Glutamatergic neuron (in vitro differentiated cells): ENCODE measurements at regions not wholly inside any gene's neighbourhood (a gene's known extent, or its start where the extent isn't known, plus 50 kb on each side); places are given as distances from the start of the nearest gene placed in this dataset.

Experiments used
- DNase-seq: peaks from one replicate; pipeline ENCODE4 v3.0.0; 2022
- H3K27ac Mint-ChIP-seq: one replicate; pipeline ENCODE4 v1.8.0; 2020; ENCODE audit warnings: mild to moderate bottlenecking, mixed read lengths, inconsistent platforms; ENCODE audit not compliant: unreplicated experiment
- H3K27me3 Mint-ChIP-seq: one replicate; pipeline ENCODE4 v1.8.0; 2020; ENCODE audit warnings: mild to moderate bottlenecking, moderate library complexity, mixed read lengths, inconsistent platforms; ENCODE audit not compliant: unreplicated experiment
- H3K36me3 Mint-ChIP-seq: one replicate; pipeline ENCODE4 v1.8.0; 2020; ENCODE audit warnings: mild to moderate bottlenecking, mixed read lengths, inconsistent platforms; ENCODE audit not compliant: unreplicated experiment
- H3K4me1 Mint-ChIP-seq: one replicate; pipeline ENCODE4 v1.8.0; 2020; ENCODE audit warnings: mild to moderate bottlenecking, low read depth, mixed read lengths, inconsistent platforms; ENCODE audit not compliant: unreplicated experiment
- H3K4me3 Mint-ChIP-seq: one replicate; pipeline ENCODE4 v1.8.0; 2020; ENCODE audit warnings: mild to moderate bottlenecking, mixed read lengths, inconsistent platforms; ENCODE audit not compliant: unreplicated experiment
- H3K9me3 Mint-ChIP-seq: one replicate; pipeline ENCODE4 v1.8.0; 2020; ENCODE audit warnings: mild to moderate bottlenecking, moderate library complexity, mixed read lengths, inconsistent platforms; ENCODE audit not compliant: unreplicated experiment
- TF ChIP-seq, protein P1 (sequence below): fragments of 200-600 bp; sonication (generic); IDR thresholded peaks from one replicate; pipeline ENCODE4 v1.5.0; 2021; ENCODE audit not compliant: partially characterized antibody, unreplicated experiment

DNA sequence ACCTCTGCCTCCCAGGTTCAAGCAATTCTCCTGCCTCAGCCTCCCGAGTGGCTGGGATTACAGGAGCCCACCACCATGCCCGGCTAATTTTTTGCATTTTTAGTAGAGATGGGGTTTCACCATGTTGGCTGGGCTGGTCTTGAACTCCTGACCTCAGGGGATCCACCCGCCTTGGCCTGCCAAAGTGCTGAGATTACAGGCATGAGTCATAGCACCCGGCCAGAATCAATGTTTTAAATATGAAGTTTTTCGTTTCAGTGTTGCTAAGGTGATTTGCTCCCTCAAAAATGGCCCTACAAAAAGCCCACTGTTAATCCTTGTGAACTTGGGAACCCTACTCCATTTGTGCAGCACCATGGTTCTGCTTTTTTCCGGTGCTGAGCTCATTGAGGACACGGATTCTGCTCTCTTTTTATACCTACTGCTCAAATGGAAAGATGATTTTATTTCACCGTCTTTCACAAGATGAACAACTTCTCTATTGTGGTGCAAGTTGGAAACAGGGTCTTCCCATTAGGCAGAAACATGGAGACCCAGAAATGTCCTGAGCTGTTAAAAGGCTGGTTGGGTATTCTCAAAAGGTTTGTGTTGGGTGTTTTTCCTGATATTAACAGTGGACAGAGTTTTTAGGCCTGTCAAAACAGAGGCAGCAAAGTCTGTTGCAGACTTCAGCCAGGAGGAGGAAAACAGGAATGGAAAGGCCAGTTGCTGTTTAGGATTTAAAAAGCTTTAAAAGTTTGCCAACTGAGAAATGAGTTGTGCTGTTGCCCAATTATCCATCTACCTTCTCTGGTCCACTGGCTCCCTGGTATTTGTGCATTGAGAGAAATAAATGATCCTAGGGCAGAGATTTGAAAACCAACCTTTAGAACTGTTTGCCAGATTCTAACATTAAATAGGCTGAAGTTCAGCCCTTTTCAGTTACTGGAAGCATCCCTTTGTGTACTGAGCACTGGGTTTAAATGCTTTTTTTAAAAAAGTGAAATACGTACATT lies 85.8 kb downstream of the ATP23 start:
- TF ChIP-seq, protein P1, sequence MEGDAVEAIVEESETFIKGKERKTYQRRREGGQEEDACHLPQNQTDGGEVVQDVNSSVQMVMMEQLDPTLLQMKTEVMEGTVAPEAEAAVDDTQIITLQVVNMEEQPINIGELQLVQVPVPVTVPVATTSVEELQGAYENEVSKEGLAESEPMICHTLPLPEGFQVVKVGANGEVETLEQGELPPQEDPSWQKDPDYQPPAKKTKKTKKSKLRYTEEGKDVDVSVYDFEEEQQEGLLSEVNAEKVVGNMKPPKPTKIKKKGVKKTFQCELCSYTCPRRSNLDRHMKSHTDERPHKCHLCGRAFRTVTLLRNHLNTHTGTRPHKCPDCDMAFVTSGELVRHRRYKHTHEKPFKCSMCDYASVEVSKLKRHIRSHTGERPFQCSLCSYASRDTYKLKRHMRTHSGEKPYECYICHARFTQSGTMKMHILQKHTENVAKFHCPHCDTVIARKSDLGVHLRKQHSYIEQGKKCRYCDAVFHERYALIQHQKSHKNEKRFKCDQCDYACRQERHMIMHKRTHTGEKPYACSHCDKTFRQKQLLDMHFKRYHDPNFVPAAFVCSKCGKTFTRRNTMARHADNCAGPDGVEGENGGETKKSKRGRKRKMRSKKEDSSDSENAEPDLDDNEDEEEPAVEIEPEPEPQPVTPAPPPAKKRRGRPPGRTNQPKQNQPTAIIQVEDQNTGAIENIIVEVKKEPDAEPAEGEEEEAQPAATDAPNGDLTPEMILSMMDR = no peak
- no peak overlapping the region for H3K27ac Mint-ChIP-seq
- no peak overlapping the region for H3K4me3 Mint-ChIP-seq
- no peak for DNase-seq
- H3K9me3 Mint-ChIP-seq = no peaks in the 10 kb centered on the region
- no peaks in the 10 kb centered on the region for H3K4me1 Mint-ChIP-seq
- no peaks in the 10 kb centered on the region for H3K36me3 Mint-ChIP-seq
- H3K27me3 Mint-ChIP-seq = no peaks in the 10 kb centered on the region

DNA sequence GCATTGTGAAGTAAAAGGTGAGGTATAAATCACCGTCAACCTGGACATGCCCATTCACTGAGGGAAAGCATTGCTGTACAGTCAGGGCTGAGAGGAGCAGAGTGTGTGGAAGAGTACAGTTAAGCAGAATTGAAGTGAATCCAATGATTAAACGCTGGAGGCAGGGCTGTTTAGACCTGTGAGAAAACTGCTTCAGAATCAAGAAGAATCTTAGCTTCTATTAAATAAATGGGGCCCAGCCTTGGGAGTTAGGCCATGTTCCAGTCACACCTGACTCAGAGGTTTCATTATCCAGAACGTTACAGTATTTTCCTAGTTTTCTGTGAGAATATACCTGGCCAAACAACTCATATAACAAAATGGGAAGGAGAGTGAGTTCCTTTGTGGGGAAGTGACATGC lies 86.9 kb downstream of the ATP23 start:
- H3K36me3 Mint-ChIP-seq = no peaks in the 10 kb centered on the region
- H3K9me3 Mint-ChIP-seq = peaks cover 2% of the 10 kb centered on the region
- TF ChIP-seq, protein P1 = no peak
- DNase-seq = no peak
- H3K4me3 Mint-ChIP-seq = no peak overlapping the region
- no peak overlapping the region for H3K27ac Mint-ChIP-seq
- H3K4me1 Mint-ChIP-seq = no peaks in the 10 kb centered on the region
- H3K27me3 Mint-ChIP-seq = no peaks in the 10 kb centered on the region

DNA sequence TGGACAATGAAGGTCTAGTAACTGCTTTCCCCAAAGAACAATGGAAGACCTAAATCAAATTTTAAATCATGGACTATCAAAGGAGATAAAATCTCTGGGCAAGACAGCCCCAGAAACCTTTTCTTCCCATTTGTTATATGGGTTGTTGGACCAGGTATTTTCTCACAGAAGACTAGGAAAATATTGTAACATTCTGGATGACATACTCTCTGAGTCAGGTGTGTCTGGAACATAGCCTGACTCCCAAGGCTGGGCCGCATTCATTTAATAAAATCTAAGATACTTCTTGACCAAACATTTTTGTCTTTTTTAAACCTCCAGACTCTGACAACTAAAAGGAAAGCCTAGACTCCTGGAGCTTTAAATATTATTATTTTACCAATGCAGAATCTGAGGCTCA lies 87.9 kb downstream of the ATP23 start:
- no peaks in the 10 kb centered on the region for H3K27me3 Mint-ChIP-seq
- no peak overlapping the region for H3K4me3 Mint-ChIP-seq
- TF ChIP-seq, protein P1 = no peak
- no peak overlapping the region for H3K27ac Mint-ChIP-seq
- peaks cover 2% of the 10 kb centered on the region for H3K9me3 Mint-ChIP-seq
- no peaks in the 10 kb centered on the region for H3K36me3 Mint-ChIP-seq
- H3K4me1 Mint-ChIP-seq = no peaks in the 10 kb centered on the region
- no peak for DNase-seq

DNA sequence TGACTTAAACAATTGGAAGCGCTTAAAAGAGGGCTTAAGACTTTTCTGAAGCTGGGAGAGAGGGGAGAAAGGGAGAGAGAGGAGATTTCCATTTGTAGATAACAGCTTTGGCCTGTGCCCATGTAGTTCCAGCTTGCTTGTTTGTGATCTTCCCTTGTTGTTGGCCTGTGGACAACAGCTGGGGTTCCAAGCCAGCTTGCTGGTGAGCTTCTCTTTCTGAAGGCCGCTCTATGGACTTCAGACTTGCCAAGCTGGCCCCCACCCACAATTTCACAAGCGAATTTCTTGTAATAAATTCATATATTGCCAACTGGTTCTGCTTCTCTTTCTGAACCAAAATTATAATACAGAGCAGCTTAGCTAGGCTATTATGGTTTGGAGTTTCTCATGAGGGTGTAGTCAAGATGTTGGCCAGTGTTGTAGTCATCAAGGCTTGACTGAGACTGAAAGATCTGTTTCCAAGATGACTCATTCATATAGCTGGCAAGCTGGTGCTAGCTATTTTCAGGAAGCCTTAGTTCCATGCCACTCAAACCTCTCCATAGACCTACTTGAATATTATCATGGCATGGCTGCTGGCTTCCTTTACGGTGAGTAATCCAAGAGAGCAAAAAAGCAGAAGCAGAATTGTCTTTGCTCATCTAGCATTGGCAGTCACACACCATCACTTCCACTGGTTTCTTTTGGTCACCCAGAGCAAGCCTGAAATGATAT lies 89.4 kb downstream of the ATP23 start:
- no peak for DNase-seq

More for the DNA sequence above, 89.4 kb downstream of the ATP23 start:
- H3K27me3 Mint-ChIP-seq = no peaks in the 10 kb centered on the region
- H3K4me1 Mint-ChIP-seq = no peaks in the 10 kb centered on the region
- H3K36me3 Mint-ChIP-seq = no peaks in the 10 kb centered on the region
- peaks cover 9% of the 10 kb centered on the region for H3K9me3 Mint-ChIP-seq
- TF ChIP-seq, protein P1 = no peak
- H3K4me3 Mint-ChIP-seq = no peak overlapping the region
- no peak overlapping the region for H3K27ac Mint-ChIP-seq
